GM23338 (cell line): ENCODE measurements at regions not wholly inside any gene's neighbourhood (a gene's known extent, or its start where the extent isn't known, plus 50 kb on each side); places are given as distances from the start of the nearest gene placed in this dataset.

Experiments
- ATAC-seq: fragments of 200-7000 bp; cut with Tn5 transposase; 3 replicates; pipeline ENCODE4 v1.9.1; 2020
- DNase-seq: peaks from one replicate; pipeline ENCODE4 v3.0.0-alpha.2; 2015; ENCODE audit warnings: low spot score
- H2AFZ ChIP-seq: fragments of 200-600 bp; sonication (generic); 2 replicates; pipeline ENCODE4 v1.8.0; 2016; ENCODE audit warnings: antibody characterized with exemption, mild to moderate bottlenecking, moderate library complexity
- H3F3A ChIP-seq: fragments of 200-600 bp; sonication (generic); replicated peaks from 2 replicates; pipeline ENCODE4 v1.8.0; 2017; ENCODE audit warnings: antibody characterized with exemption, mixed run types, low read depth
- H3K27ac ChIP-seq: fragments of 200-600 bp; sonication (generic); 2 replicates; pipeline ENCODE4 v1.6.1; 2016; ENCODE audit warnings: low read depth
- H3K27me3 ChIP-seq: fragments of 200-600 bp; sonication (generic); 2 replicates; pipeline ENCODE4 v1.8.0; 2016; ENCODE audit warnings: mild to moderate bottlenecking, mixed run types, moderate library complexity; ENCODE audit not compliant: insufficient read depth
- H3K36me3 ChIP-seq: fragments of 200-600 bp; sonication (generic); 2 replicates; pipeline ENCODE4 v1.8.0; 2016; ENCODE audit warnings: mild to moderate bottlenecking; ENCODE audit not compliant: insufficient read depth
- H3K4me1 ChIP-seq: fragments of 200-600 bp; sonication (generic); 2 replicates; pipeline ENCODE4 v1.8.0; 2016; ENCODE audit warnings: mild to moderate bottlenecking, moderate library complexity; ENCODE audit not compliant: insufficient read depth
- H3K4me2 ChIP-seq: fragments of 200-600 bp; sonication (generic); 2 replicates; pipeline ENCODE4 v1.7.1; 2017; ENCODE audit warnings: mixed run types
- H3K4me3 ChIP-seq: fragments of 200-600 bp; sonication (generic); 2 replicates; pipeline ENCODE4 v1.6.1; 2016; ENCODE audit warnings: mixed run types
- H3K79me2 ChIP-seq: fragments of 200-600 bp; sonication (generic); replicated peaks from 2 replicates; pipeline ENCODE4 v1.8.0; 2017; ENCODE audit warnings: mild to moderate bottlenecking; ENCODE audit not compliant: insufficient read depth
- H3K9me2 ChIP-seq: fragments of 200-600 bp; sonication (generic); 2 replicates; pipeline ENCODE4 v1.8.0; 2017; ENCODE audit not compliant: insufficient read depth
- H4K20me1 ChIP-seq: fragments of 200-600 bp; sonication (generic); replicated peaks from 2 replicates; pipeline ENCODE4 v1.8.0; 2017; ENCODE audit warnings: mild to moderate bottlenecking; ENCODE audit not compliant: insufficient read depth
- H3K27ac Mint-ChIP-seq: 2 replicates; pipeline ENCODE4 v1.8.0; 2020; ENCODE audit warnings: inconsistent platforms, mild to moderate bottlenecking, moderate library complexity, mixed read lengths
- H3K27me3 Mint-ChIP-seq: 3 replicates; pipeline ENCODE4 v1.8.0; 2022; ENCODE audit warnings: low read depth, mild to moderate bottlenecking, moderate library complexity, mixed read lengths, inconsistent platforms; ENCODE audit not compliant: insufficient read depth, poor library complexity
- H3K36me3 Mint-ChIP-seq: 3 replicates; pipeline ENCODE4 v1.8.0; 2021; ENCODE audit warnings: low read depth, mild to moderate bottlenecking, inconsistent platforms, moderate library complexity, mixed read lengths
- H3K4me1 Mint-ChIP-seq: 3 replicates; pipeline ENCODE4 v1.8.0; 2020; ENCODE audit warnings: mild to moderate bottlenecking, inconsistent platforms, mixed read lengths
- H3K4me3 Mint-ChIP-seq: 3 replicates; pipeline ENCODE4 v1.8.0; 2021; ENCODE audit warnings: moderate library complexity, mild to moderate bottlenecking, inconsistent platforms, mixed read lengths
- H3K9me3 Mint-ChIP-seq: 3 replicates; pipeline ENCODE4 v1.8.0; 2020; ENCODE audit warnings: moderate library complexity, mild to moderate bottlenecking, inconsistent platforms, mixed read lengths
- CREB1 ChIP-seq: fragments of 250-450 bp; sonication (Bioruptor Pico); IDR thresholded peaks from 2 replicates; pipeline ENCODE4 v1.5.0; 2020; ENCODE audit warnings: low read depth, mild to moderate bottlenecking, moderate library complexity
- CTCF ChIP-seq, 2 experiments: fragments of 200-600 bp in 1 of 2; sonication (generic) in 1 of 2; conservative IDR thresholded peaks; 2 replicates each; pipeline versions ENCODE4 v1.5.1 to v1.6.1; 2016 to 2017; ENCODE audit warnings: antibody characterized with exemption in 2 of 2, low read depth in 2 of 2, mild to moderate bottlenecking in 2 of 2, moderate library complexity in 1 of 2
- ETS1 ChIP-seq: IDR thresholded peaks from 2 replicates; pipeline ENCODE4 v1.6.1; 2016; ENCODE audit warnings: antibody characterized with exemption
- EZH2phosphoT487 ChIP-seq: fragments of 200-600 bp; sonication (generic); IDR thresholded peaks from one replicate; pipeline ENCODE4 v1.8.1; 2018; ENCODE audit warnings: antibody characterized with exemption; ENCODE audit not compliant: unreplicated experiment
- JUNB ChIP-seq: IDR thresholded peaks from one replicate; pipeline ENCODE4 v1.6.1; 2016; ENCODE audit warnings: antibody characterized with exemption; ENCODE audit not compliant: unreplicated experiment
- NANOG ChIP-seq: IDR thresholded peaks from 2 replicates; pipeline ENCODE4 v1.6.1; 2016; ENCODE audit warnings: antibody characterized with exemption, borderline replicate concordance
- POLR2AphosphoS5 ChIP-seq: IDR thresholded peaks from 2 replicates; pipeline ENCODE4 v1.6.1; 2016; ENCODE audit warnings: antibody characterized with exemption, low read depth
- REST ChIP-seq: IDR thresholded peaks from one replicate; pipeline ENCODE4 v1.6.1; 2018; ENCODE audit warnings: antibody characterized with exemption; ENCODE audit not compliant: unreplicated experiment
- STAT1 ChIP-seq: IDR thresholded peaks from one replicate; pipeline ENCODE4 v1.6.1; 2016; ENCODE audit warnings: antibody characterized with exemption; ENCODE audit not compliant: unreplicated experiment
- ZNF331 ChIP-seq: fragments of 250-450 bp; sonication (Bioruptor Pico); IDR thresholded peaks from 2 replicates; pipeline ENCODE4 v1.5.0; 2020; ENCODE audit warnings: low read depth, mild to moderate bottlenecking, moderate library complexity
- ZNF462 ChIP-seq: fragments of 250-450 bp; sonication (Bioruptor Pico); IDR thresholded peaks from 2 replicates; pipeline ENCODE4 v1.5.0; 2020; ENCODE audit warnings: mild to moderate bottlenecking, moderate library complexity

GRCh38 chr1:60982539-60982938 lies 99.8 kb upstream of the NFIA start (continued):
- TF ChIP-seq CTCF (conservative IDR thresholded peaks at IDR 0.05; ENCODE audit: low read depth in 2 of 2) (no peak), STAT1 (no peak), CREB1 (CRISPR knock-in tag) (no peak), JUNB (no peak)

- Histone ChIP-seq H3K79me2 (no peaks in the 10 kb centered on the region), H3K4me3 (no peak overlapping the region), H3K4me2 (no peak overlapping the region), H2AFZ (no peak overlapping the region), H3K36me3 (no peaks in the 10 kb centered on the region), H3K4me1 (no peaks in the 10 kb centered on the region), H3K27ac (no peak overlapping the region), H3K27me3 (no peaks in the 10 kb centered on the region), H3F3A (no peaks in the 10 kb centered on the region), H3K9me2 (no peaks in the 10 kb centered on the region), H4K20me1 (no peaks in the 10 kb centered on the region)
- Mint-ChIP-seq H3K27me3 (no peaks in the 10 kb centered on the region), H3K4me1 (no peaks in the 10 kb centered on the region; the same call in 2 of the 3 replicates), H3K9me3 (no peaks in the 10 kb centered on the region), H3K27ac (no peak overlapping the region), H3K36me3 (no peaks in the 10 kb centered on the region), H3K4me3 (no peak overlapping the region)
- DNase-seq (no peak), ATAC-seq (no peak)
- TF ChIP-seq STAT1: no peak
- no peak for TF ChIP-seq REST
- TF ChIP-seq POLR2AphosphoS5: no peak
- TF ChIP-seq ZNF331 (CRISPR knock-in tag): no peak
- no peak for TF ChIP-seq ETS1
- no peak for TF ChIP-seq NANOG
- TF ChIP-seq EZH2phosphoT487: no peak
- TF ChIP-seq CTCF (conservative IDR thresholded peaks at IDR 0.05; ENCODE audit: low read depth in 2 of 2): no peak
- TF ChIP-seq ZNF462: no peak
- TF ChIP-seq CREB1 (CRISPR knock-in tag): no peak
Measured at GRCh38 chr1:60981357-60981756, 101.0 kb upstream of the NFIA start.
